HEK293 (cell line): ENCODE measurements at regions not wholly inside any gene's neighbourhood (a gene's known extent, or its start where the extent isn't known, plus 50 kb on each side); places are given as distances from the start of the nearest gene placed in this dataset.

Experiments
- CTCF ChIA-PET: fragments of 350-600 bp; formaldehyde crosslinking; extraction: SDS; loops from one replicate; lab custom pipeline; 2021; ENCODE audit warnings: antibody characterized with exemption; lab: Yijun Ruan, JAX
- POLR2A ChIA-PET: fragments of 300-600 bp; formaldehyde crosslinking; extraction: SDS; loops from one replicate; lab custom pipeline; 2020; ENCODE audit warnings: antibody characterized with exemption, inconsistent platforms; lab: Yijun Ruan, JAX
- H3K27ac ChIP-seq: fragments of 200-500 bp; sonication (Bioruptor generic); 2 replicates; pipeline ENCODE4 v1.5.1; 2014; ENCODE audit warnings: low read depth, low read length, control low read depth, inconsistent platforms; ENCODE audit errors: extremely low read depth
- H3K36me3 ChIP-seq, 2 experiments: fragments of 200-500 bp in 1 of 2; sonication (Bioruptor generic) in 1 of 2; 1 replicate in 1 of 2; 2 replicates in 1 of 2; pipeline ENCODE4 v1.5.1; 2014 to 2017; ENCODE audit warnings: inconsistent platforms in 2 of 2, low read length in 2 of 2; ENCODE audit not compliant: control insufficient read depth in 2 of 2, insufficient read depth in 1 of 2
- H3K4me1 ChIP-seq: fragments of 200-500 bp; sonication (Bioruptor generic); 2 replicates; pipeline ENCODE4 v1.5.1; 2014; ENCODE audit warnings: mild to moderate bottlenecking, low read length, inconsistent platforms; ENCODE audit not compliant: control insufficient read depth, insufficient read depth
- H3K4me3 ChIP-seq: 2 replicates; pipeline ENCODE4 v1.5.1; 2011; ENCODE audit warnings: low read depth, mild to moderate bottlenecking, control low read depth, low read length, moderate library complexity
- H3K9me3 ChIP-seq: fragments of 200-500 bp; sonication (Bioruptor generic); 2 replicates; pipeline ENCODE4 v1.5.1; 2014; ENCODE audit warnings: low read depth, low read length, inconsistent platforms; ENCODE audit not compliant: control insufficient read depth, insufficient read depth
- GLI4 ChIP-seq: fragments of 450-650 bp; formaldehyde crosslinking; IDR thresholded peaks from 2 replicates; pipeline ENCODE4 v1.5.1; 2016; ENCODE audit warnings: missing biosample characterization, missing genetic modification characterization
- KLF1 ChIP-seq: fragments of 450-650 bp; formaldehyde crosslinking; IDR thresholded peaks from 2 replicates; pipeline ENCODE4 v1.5.1; 2016; ENCODE audit warnings: missing biosample characterization, missing genetic modification characterization
- KLF8 ChIP-seq: fragments of 450-650 bp; formaldehyde crosslinking; IDR thresholded peaks from 2 replicates; pipeline ENCODE4 v1.5.1; 2016; ENCODE audit warnings: missing biosample characterization, missing genetic modification characterization
- RBAK ChIP-seq: fragments of 450-650 bp; formaldehyde crosslinking; IDR thresholded peaks from 2 replicates; pipeline ENCODE4 v1.5.1; 2016; ENCODE audit warnings: missing biosample characterization, missing genetic modification characterization
- REPIN1 ChIP-seq: fragments of 450-650 bp; formaldehyde crosslinking; IDR thresholded peaks from 2 replicates; pipeline ENCODE4 v1.5.1; 2017; ENCODE audit warnings: missing biosample characterization, missing genetic modification characterization, low read depth
- SCRT1 ChIP-seq: fragments of 450-650 bp; formaldehyde crosslinking; IDR thresholded peaks from 2 replicates; pipeline ENCODE4 v1.5.1; 2016; ENCODE audit warnings: missing biosample characterization, missing genetic modification characterization, borderline replicate concordance
- TRIM28 ChIP-seq: IDR thresholded peaks from 2 replicates; pipeline ENCODE4 v1.6.1; 2011; ENCODE audit warnings: low read length, control low read depth, borderline replicate concordance
- WT1 ChIP-seq: fragments of 450-650 bp; formaldehyde crosslinking; IDR thresholded peaks from 2 replicates; pipeline ENCODE4 v1.5.1; 2016; ENCODE audit warnings: missing biosample characterization, missing genetic modification characterization
- ZFP41 ChIP-seq: fragments of 450-650 bp; formaldehyde crosslinking; IDR thresholded peaks from 2 replicates; pipeline ENCODE4 v1.5.1; 2016; ENCODE audit warnings: missing biosample characterization, missing genetic modification characterization, borderline replicate concordance
- ZNF112 ChIP-seq: fragments of 450-650 bp; formaldehyde crosslinking; IDR thresholded peaks from 2 replicates; pipeline ENCODE4 v1.5.0; 2017; ENCODE audit warnings: missing biosample characterization, missing genetic modification characterization
- ZNF132 ChIP-seq: fragments of 450-650 bp; formaldehyde crosslinking; IDR thresholded peaks from 2 replicates; pipeline ENCODE4 v1.5.1; 2017; ENCODE audit warnings: missing biosample characterization, missing genetic modification characterization, borderline replicate concordance
- ZNF239 ChIP-seq: fragments of 450-650 bp; formaldehyde crosslinking; IDR thresholded peaks from 2 replicates; pipeline ENCODE4 v1.5.1; 2016; ENCODE audit warnings: missing biosample characterization, missing genetic modification characterization
- ZNF350 ChIP-seq: fragments of 450-650 bp; formaldehyde crosslinking; IDR thresholded peaks from 2 replicates; pipeline ENCODE4 v1.5.0; 2017; ENCODE audit warnings: missing biosample characterization, mild to moderate bottlenecking, missing genetic modification characterization
- ZNF404 ChIP-seq: fragments of 450-650 bp; formaldehyde crosslinking; IDR thresholded peaks from 2 replicates; pipeline ENCODE4 v1.5.1; 2017; ENCODE audit warnings: missing biosample characterization, missing genetic modification characterization
- ZNF416 ChIP-seq: fragments of 450-650 bp; formaldehyde crosslinking; IDR thresholded peaks from 2 replicates; pipeline ENCODE4 v1.5.1; 2016; ENCODE audit warnings: missing biosample characterization, missing genetic modification characterization
- ZNF48 ChIP-seq: fragments of 450-650 bp; formaldehyde crosslinking; IDR thresholded peaks from 2 replicates; pipeline ENCODE4 v1.5.1; 2016; ENCODE audit warnings: missing biosample characterization, missing genetic modification characterization
- ZNF529 ChIP-seq: fragments of 450-650 bp; formaldehyde crosslinking; IDR thresholded peaks from 2 replicates; pipeline ENCODE4 v1.5.1; 2017; ENCODE audit warnings: missing genetic modification characterization, missing biosample characterization; ENCODE audit not compliant: insufficient replicate concordance
- ZNF555 ChIP-seq: fragments of 450-650 bp; formaldehyde crosslinking; conservative IDR thresholded peaks from 2 replicates; pipeline ENCODE4 v1.5.1; 2017; ENCODE audit warnings: missing biosample characterization, mild to moderate bottlenecking, missing genetic modification characterization, inconsistent platforms
- ZNF561 ChIP-seq: fragments of 450-650 bp; IDR thresholded peaks from 2 replicates; pipeline ENCODE4 v1.5.1; 2018; ENCODE audit warnings: missing biosample characterization, missing genetic modification characterization, borderline replicate concordance
- ZNF701 ChIP-seq: fragments of 450-650 bp; formaldehyde crosslinking; IDR thresholded peaks from 2 replicates; pipeline ENCODE4 v1.5.1; 2016; ENCODE audit warnings: missing biosample characterization, missing genetic modification characterization
- ZNF776 ChIP-seq: fragments of 450-650 bp; formaldehyde crosslinking; IDR thresholded peaks from 2 replicates; pipeline ENCODE4 v1.5.0; 2017; ENCODE audit warnings: missing biosample characterization, missing genetic modification characterization, borderline replicate concordance
- ZNF785 ChIP-seq: fragments of 450-650 bp; formaldehyde crosslinking; IDR thresholded peaks from 2 replicates; pipeline ENCODE4 v1.5.1; 2016; ENCODE audit warnings: missing biosample characterization, missing genetic modification characterization
- ZSCAN30 ChIP-seq: fragments of 450-650 bp; IDR thresholded peaks from 2 replicates; pipeline ENCODE4 v1.5.1; 2018; ENCODE audit warnings: missing biosample characterization, mild to moderate bottlenecking, missing genetic modification characterization, moderate library complexity
- TF ChIP-seq, protein P1 (sequence below): fragments of 450-650 bp; formaldehyde crosslinking; IDR thresholded peaks from 2 replicates; pipeline ENCODE4 v1.5.1; 2017; ENCODE audit warnings: missing biosample characterization, missing genetic modification characterization
- TF ChIP-seq, protein P2 (sequence below): fragments of 450-650 bp; formaldehyde crosslinking; IDR thresholded peaks from 2 replicates; pipeline ENCODE4 v1.5.1; 2016; ENCODE audit warnings: missing biosample characterization, missing genetic modification characterization
- TF ChIP-seq, protein P3 (sequence below): fragments of 450-650 bp; formaldehyde crosslinking; IDR thresholded peaks from 2 replicates; pipeline ENCODE4 v1.5.1; 2016; ENCODE audit warnings: missing biosample characterization, missing genetic modification characterization
- TF ChIP-seq, protein P4 (sequence below): fragments of 450-650 bp; formaldehyde crosslinking; IDR thresholded peaks from 2 replicates; pipeline ENCODE4 v1.5.1; 2017; ENCODE audit warnings: missing biosample characterization, missing genetic modification characterization
- TF ChIP-seq, protein P5 (sequence below): fragments of 450-650 bp; formaldehyde crosslinking; optimal IDR thresholded peaks from 2 replicates; pipeline ENCODE3; 2016; ENCODE audit warnings: missing biosample characterization, mild to moderate bottlenecking, missing genetic modification characterization
- TF ChIP-seq, protein P6 (sequence below): fragments of 450-650 bp; IDR thresholded peaks from 2 replicates; pipeline ENCODE4 v1.5.1; 2018; ENCODE audit warnings: missing biosample characterization, missing genetic modification characterization

DNA sequence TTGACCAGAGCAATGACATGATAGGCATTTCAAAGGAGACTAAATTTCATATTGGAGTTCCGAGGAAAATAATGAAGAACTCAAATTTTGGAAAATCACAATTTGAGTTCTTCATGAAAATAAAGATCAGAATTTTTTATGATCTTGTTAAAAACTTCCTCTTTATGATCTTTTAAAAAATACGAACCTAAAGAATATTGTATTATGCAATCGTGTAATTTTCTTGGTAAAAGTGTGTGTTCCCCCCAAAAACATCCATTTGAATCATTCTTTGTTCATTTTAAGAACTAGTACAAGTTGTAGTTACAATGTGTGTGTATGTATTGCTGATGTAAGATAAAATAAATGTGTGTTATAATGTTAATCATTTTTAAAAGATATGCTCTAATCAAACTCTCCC lies 79.3 kb upstream of the PDK4 start:
- CTCF ChIA-PET = interaction anchor here (0.8 to 1.1 kb wide), 4 partner anchors 8 to 164 kb away, joined by 4 to 8 read pairs (median 4); no protein-coding TSS in a partner anchor

DNA sequence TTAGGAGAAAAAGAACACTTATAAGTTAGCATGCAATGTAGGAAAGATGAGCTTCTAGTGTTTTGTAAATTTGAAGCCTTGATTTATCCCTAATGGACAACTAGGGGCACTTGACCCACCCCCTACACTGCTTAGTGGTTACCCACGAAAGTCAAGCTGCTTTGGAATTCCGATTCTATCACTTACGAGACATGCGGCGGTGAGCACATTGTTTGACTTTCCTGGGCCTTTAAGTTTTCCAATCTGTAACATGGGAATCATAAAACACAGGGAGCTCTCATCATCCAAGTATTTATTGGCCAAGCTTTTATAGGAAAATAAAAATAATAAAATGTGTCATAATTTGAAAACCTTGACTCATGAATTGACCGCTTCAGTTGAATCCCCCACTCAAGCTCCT lies 78.7 kb upstream of the PDK4 start:
- no peaks in the 10 kb centered on the region for H3K36me3 ChIP-seq
- ChIA-PET CTCF (interaction anchor here (0.7 to 1.1 kb wide), 6 partner anchors 9 to 196 kb away, joined by 3 to 8 read pairs (median 4); no protein-coding TSS in a partner anchor), POLR2A (no interaction called here)
- no peaks in the 10 kb centered on the region for H3K9me3 ChIP-seq
- H3K4me1 ChIP-seq = no peaks in the 10 kb centered on the region
- H3K4me3 ChIP-seq = no peak overlapping the region
- no peak overlapping the region for H3K27ac ChIP-seq
- no peak for TF ChIP-seq WT1 (tag by site-specific recombination)
- TF ChIP-seq ZSCAN30 (tag by site-specific recombination) = no peak
- no peak for TF ChIP-seq ZNF404
- TF ChIP-seq ZFP41 (tag by site-specific recombination) = no peak
- no peak for TF ChIP-seq ZNF555 (tag by site-specific recombination)
- no peak for TF ChIP-seq GLI4
- TF ChIP-seq KLF1 (tag by site-specific recombination) = no peak
- TF ChIP-seq ZNF776 (tag by site-specific recombination) = no peak
- TF ChIP-seq ZNF416 (tag by site-specific recombination) = no peak
- no peak for TF ChIP-seq KLF8 (tag by site-specific recombination)
- TF ChIP-seq, protein P1, sequence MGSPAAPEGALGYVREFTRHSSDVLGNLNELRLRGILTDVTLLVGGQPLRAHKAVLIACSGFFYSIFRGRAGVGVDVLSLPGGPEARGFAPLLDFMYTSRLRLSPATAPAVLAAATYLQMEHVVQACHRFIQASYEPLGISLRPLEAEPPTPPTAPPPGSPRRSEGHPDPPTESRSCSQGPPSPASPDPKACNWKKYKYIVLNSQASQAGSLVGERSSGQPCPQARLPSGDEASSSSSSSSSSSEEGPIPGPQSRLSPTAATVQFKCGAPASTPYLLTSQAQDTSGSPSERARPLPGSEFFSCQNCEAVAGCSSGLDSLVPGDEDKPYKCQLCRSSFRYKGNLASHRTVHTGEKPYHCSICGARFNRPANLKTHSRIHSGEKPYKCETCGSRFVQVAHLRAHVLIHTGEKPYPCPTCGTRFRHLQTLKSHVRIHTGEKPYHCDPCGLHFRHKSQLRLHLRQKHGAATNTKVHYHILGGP = no peak
- TF ChIP-seq, protein P2, sequence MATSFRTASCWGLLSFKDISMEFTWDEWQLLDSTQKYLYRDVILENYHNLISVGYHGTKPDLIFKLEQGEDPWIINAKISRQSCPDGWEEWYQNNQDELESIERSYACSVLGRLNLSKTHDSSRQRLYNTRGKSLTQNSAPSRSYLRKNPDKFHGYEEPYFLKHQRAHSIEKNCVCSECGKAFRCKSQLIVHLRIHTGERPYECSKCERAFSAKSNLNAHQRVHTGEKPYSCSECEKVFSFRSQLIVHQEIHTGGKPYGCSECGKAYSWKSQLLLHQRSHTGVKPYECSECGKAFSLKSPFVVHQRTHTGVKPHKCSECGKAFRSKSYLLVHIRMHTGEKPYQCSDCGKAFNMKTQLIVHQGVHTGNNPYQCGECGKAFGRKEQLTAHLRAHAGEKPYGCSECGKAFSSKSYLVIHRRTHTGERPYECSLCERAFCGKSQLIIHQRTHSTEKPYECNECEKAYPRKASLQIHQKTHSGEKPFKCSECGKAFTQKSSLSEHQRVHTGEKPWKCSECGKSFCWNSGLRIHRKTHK = no peak
- TF ChIP-seq SCRT1 = no peak
- no peak for TF ChIP-seq ZNF239 (tag by site-specific recombination)

More for the DNA sequence above, 79.3 kb upstream of the PDK4 start:
- POLR2A ChIA-PET = no interaction called here
- no peaks in the 10 kb centered on the region for H3K4me1 ChIP-seq
- no peaks in the 10 kb centered on the region for H3K9me3 ChIP-seq
- TF ChIP-seq ZNF48 (tag by site-specific recombination) (no peak), ZNF529 (tag by site-specific recombination) (no peak), ZNF701 (no peak), REPIN1 (tag by site-specific recombination) (no peak), ZNF132 (no peak), ZNF561 (tag by site-specific recombination) (no peak), RBAK (tag by site-specific recombination) (no peak), KLF8 (tag by site-specific recombination) (no peak), ZNF112 (tag by site-specific recombination) (no peak), ZNF785 (no peak), ZNF350 (tag by site-specific recombination) (no peak), TRIM28 (no peak)
- TF ChIP-seq, protein P3, sequence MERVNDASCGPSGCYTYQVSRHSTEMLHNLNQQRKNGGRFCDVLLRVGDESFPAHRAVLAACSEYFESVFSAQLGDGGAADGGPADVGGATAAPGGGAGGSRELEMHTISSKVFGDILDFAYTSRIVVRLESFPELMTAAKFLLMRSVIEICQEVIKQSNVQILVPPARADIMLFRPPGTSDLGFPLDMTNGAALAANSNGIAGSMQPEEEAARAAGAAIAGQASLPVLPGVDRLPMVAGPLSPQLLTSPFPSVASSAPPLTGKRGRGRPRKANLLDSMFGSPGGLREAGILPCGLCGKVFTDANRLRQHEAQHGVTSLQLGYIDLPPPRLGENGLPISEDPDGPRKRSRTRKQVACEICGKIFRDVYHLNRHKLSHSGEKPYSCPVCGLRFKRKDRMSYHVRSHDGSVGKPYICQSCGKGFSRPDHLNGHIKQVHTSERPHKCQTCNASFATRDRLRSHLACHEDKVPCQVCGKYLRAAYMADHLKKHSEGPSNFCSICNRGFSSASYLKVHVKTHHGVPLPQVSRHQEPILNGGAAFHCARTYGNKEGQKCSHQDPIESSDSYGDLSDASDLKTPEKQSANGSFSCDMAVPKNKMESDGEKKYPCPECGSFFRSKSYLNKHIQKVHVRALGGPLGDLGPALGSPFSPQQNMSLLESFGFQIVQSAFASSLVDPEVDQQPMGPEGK (tag by site-specific recombination) = no peak
- TF ChIP-seq, protein P4, sequence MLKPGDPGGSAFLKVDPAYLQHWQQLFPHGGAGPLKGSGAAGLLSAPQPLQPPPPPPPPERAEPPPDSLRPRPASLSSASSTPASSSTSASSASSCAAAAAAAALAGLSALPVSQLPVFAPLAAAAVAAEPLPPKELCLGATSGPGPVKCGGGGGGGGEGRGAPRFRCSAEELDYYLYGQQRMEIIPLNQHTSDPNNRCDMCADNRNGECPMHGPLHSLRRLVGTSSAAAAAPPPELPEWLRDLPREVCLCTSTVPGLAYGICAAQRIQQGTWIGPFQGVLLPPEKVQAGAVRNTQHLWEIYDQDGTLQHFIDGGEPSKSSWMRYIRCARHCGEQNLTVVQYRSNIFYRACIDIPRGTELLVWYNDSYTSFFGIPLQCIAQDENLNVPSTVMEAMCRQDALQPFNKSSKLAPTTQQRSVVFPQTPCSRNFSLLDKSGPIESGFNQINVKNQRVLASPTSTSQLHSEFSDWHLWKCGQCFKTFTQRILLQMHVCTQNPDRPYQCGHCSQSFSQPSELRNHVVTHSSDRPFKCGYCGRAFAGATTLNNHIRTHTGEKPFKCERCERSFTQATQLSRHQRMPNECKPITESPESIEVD (tag by site-specific recombination) = no peak
- TF ChIP-seq, protein P5, sequence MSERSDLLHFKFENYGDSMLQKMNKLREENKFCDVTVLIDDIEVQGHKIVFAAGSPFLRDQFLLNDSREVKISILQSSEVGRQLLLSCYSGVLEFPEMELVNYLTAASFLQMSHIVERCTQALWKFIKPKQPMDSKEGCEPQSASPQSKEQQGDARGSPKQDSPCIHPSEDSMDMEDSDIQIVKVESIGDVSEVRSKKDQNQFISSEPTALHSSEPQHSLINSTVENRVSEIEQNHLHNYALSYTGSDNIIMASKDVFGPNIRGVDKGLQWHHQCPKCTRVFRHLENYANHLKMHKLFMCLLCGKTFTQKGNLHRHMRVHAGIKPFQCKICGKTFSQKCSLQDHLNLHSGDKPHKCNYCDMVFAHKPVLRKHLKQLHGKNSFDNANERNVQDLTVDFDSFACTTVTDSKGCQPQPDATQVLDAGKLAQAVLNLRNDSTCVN (tag by site-specific recombination) = no peak
- TF ChIP-seq, protein P6, sequence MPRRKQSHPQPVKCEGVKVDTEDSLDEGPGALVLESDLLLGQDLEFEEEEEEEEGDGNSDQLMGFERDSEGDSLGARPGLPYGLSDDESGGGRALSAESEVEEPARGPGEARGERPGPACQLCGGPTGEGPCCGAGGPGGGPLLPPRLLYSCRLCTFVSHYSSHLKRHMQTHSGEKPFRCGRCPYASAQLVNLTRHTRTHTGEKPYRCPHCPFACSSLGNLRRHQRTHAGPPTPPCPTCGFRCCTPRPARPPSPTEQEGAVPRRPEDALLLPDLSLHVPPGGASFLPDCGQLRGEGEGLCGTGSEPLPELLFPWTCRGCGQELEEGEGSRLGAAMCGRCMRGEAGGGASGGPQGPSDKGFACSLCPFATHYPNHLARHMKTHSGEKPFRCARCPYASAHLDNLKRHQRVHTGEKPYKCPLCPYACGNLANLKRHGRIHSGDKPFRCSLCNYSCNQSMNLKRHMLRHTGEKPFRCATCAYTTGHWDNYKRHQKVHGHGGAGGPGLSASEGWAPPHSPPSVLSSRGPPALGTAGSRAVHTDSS (tag by site-specific recombination) = no peak
- H3K27ac ChIP-seq = no peak overlapping the region
- no peaks in the 10 kb centered on the region for H3K36me3 ChIP-seq
- no peak overlapping the region for H3K4me3 ChIP-seq
